ENCODE measurements at regions not wholly inside any gene's neighbourhood (a gene's known extent, or its start where the extent isn't known, plus 50 kb on each side); places are given as distances from the start of the nearest gene placed in this dataset.

DNA sequence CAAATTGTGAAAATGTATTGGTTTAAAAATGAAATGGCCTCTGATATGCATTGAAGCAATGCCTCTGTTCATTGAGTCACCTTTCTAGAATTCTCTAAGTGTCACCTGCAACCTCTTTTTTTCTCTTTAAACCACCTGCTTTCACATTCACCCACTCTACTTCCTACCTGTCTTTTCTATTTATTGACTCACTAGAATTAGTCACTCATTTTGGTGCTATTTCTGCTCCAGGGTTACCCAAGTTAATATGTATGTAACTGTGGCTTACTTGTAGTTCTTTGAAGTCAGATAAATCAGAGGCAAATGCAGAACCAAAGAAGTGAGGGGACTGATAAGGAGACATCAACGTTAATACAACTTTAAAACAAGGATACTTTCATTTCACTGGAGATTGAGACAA, 674.7 kb downstream of the CCSER2 start:
- Mint-ChIP-seq H3K36me3 (ENCODE audit: insufficient read depth, unreplicated experiment) (no peaks in the 10 kb centered on the region), H3K27me3 (ENCODE audit: insufficient read depth, unreplicated experiment) (no peaks in the 10 kb centered on the region), H3K9me3 (ENCODE audit: unreplicated experiment) (no peaks in the 10 kb centered on the region), H3K27ac (ENCODE audit: unreplicated experiment) (no peak overlapping the region), H3K4me1 (ENCODE audit: low read depth, unreplicated experiment) (no peaks in the 10 kb centered on the region), H3K4me3 (ENCODE audit: unreplicated experiment) (no peak overlapping the region)
- Histone ChIP-seq H3K4me3 (ENCODE audit: low read depth, low read length) (no peak overlapping the region), H3K27me3 (replicated peaks; ENCODE audit: control insufficient read depth, insufficient read depth, low read length) (no peaks in the 10 kb centered on the region), H3K36me3 (ENCODE audit: control insufficient read depth, insufficient read depth, low read length) (no peaks in the 10 kb centered on the region), H3K4me1 (no peaks in the 10 kb centered on the region), H3K9me3 (no peaks in the 10 kb centered on the region)
- intact Hi-C loops (cut with micrococcal nuclease; ENCODE audit: unreplicated experiment) = no loop called here
- TF ChIP-seq, protein P1, sequence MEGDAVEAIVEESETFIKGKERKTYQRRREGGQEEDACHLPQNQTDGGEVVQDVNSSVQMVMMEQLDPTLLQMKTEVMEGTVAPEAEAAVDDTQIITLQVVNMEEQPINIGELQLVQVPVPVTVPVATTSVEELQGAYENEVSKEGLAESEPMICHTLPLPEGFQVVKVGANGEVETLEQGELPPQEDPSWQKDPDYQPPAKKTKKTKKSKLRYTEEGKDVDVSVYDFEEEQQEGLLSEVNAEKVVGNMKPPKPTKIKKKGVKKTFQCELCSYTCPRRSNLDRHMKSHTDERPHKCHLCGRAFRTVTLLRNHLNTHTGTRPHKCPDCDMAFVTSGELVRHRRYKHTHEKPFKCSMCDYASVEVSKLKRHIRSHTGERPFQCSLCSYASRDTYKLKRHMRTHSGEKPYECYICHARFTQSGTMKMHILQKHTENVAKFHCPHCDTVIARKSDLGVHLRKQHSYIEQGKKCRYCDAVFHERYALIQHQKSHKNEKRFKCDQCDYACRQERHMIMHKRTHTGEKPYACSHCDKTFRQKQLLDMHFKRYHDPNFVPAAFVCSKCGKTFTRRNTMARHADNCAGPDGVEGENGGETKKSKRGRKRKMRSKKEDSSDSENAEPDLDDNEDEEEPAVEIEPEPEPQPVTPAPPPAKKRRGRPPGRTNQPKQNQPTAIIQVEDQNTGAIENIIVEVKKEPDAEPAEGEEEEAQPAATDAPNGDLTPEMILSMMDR (IDR thresholded peaks at IDR 0.05; ENCODE audit: insufficient read depth in 1 of 2, low read depth in 1 of 2, low read length in 1 of 2, severe bottlenecking in 1 of 2, unreplicated experiment in 1 of 2) = no peak
- ChIA-PET CTCF (no interaction called here), POLR2A (no interaction called here)
- no peak for DNase-seq
- no TSS peak for BruUV-seq (replicated peaks)

DNA sequence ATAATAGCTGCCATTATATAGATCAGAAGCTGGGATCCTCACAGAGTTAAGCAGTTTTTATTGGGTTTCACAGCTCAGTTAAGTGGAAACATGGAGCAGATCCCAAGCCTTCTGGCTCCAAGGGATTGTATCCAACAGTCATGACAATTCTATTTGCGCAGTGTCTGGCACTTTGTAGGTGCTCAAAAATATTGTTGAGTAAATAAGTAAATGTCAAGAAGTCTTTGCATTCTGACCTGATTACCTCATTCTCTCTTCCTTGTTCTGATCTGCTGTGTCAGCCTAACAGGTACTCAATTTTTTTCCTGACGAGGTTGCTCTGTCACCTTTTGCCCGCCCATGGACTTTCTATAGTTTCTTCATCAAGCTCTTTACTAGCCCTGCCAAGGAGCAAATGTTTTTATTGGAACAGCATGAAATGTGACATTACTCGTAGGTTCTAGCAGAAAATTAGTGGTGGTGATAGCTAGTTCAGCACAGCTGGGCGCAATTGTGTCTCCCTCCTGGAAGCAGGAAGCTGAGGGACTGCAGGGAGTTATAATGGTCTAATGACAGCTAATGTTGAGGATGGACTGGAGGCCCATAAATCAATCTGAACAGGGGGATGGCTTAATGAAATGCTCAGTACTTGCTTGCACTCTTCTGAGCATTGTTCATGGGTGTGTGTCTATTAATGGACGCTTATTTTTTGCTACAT, 680.2 kb downstream of the CCSER2 start:
- no peaks in the 10 kb centered on the region for H3K9me3 Mint-ChIP-seq (ENCODE audit: unreplicated experiment)
- TF ChIP-seq, protein P1 (IDR thresholded peaks at IDR 0.05; ENCODE audit: insufficient read depth in 1 of 2, low read depth in 1 of 2, low read length in 1 of 2, severe bottlenecking in 1 of 2, unreplicated experiment in 1 of 2) = no peak
- no peaks in the 10 kb centered on the region for H3K27me3 ChIP-seq (replicated peaks; ENCODE audit: control insufficient read depth, insufficient read depth, low read length)
- H3K4me1 ChIP-seq = no peaks in the 10 kb centered on the region
- DNase-seq = no peak
- no peak overlapping the region for H3K27ac Mint-ChIP-seq (ENCODE audit: unreplicated experiment)
- H3K36me3 ChIP-seq (ENCODE audit: control insufficient read depth, insufficient read depth, low read length) = no peaks in the 10 kb centered on the region
- CTCF ChIA-PET = no interaction called here
- BruUV-seq (replicated peaks) = no TSS peak
- no peaks in the 10 kb centered on the region for H3K9me3 ChIP-seq
- no peaks in the 10 kb centered on the region for H3K4me1 Mint-ChIP-seq (ENCODE audit: low read depth, unreplicated experiment)
- H3K27me3 Mint-ChIP-seq (ENCODE audit: insufficient read depth, unreplicated experiment) = peaks cover 4% of the 10 kb centered on the region
- POLR2A ChIA-PET = no interaction called here
- H3K36me3 Mint-ChIP-seq (ENCODE audit: insufficient read depth, unreplicated experiment) = no peaks in the 10 kb centered on the region
- no peak overlapping the region for H3K4me3 ChIP-seq (ENCODE audit: low read depth, low read length)
- intact Hi-C loops (cut with micrococcal nuclease; ENCODE audit: unreplicated experiment) = no loop called here
- no peak overlapping the region for H3K4me3 Mint-ChIP-seq (ENCODE audit: unreplicated experiment)

DNA sequence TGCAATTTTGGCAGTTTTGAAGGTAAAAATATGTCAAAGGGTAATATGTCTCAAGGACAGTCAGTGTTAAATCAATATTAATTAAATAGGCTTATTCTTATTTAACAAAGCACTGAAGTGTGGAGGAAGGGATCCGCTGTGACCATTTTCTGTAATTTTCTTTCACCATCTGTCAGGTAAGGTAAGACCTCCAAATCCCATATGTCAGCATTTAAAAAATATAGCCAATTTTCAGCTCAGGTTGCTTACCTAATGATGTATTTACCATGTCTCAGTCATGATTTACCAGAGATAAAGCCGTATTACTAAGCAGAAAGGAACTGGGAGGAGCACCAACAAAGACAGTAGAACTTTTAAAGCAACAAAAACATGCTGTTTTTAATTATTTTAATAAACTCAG, 683.9 kb downstream of the CCSER2 start:
- no peaks in the 10 kb centered on the region for H3K9me3 Mint-ChIP-seq (ENCODE audit: unreplicated experiment)
- H3K36me3 Mint-ChIP-seq (ENCODE audit: insufficient read depth, unreplicated experiment) = no peaks in the 10 kb centered on the region
- no peaks in the 10 kb centered on the region for H3K9me3 ChIP-seq
- POLR2A ChIA-PET = no interaction called here
- H3K27me3 ChIP-seq (replicated peaks; ENCODE audit: control insufficient read depth, insufficient read depth, low read length) = no peaks in the 10 kb centered on the region
- H3K4me3 ChIP-seq (ENCODE audit: low read depth, low read length) = no peak overlapping the region
- DNase-seq = no peak
- no peaks in the 10 kb centered on the region for H3K4me1 ChIP-seq
- no peaks in the 10 kb centered on the region for H3K36me3 ChIP-seq (ENCODE audit: control insufficient read depth, insufficient read depth, low read length)
- no TSS peak for BruUV-seq (replicated peaks)
- H3K27ac Mint-ChIP-seq (ENCODE audit: unreplicated experiment) = no peak overlapping the region
- CTCF ChIA-PET = no interaction called here
- no peaks in the 10 kb centered on the region for H3K4me1 Mint-ChIP-seq (ENCODE audit: low read depth, unreplicated experiment)
- H3K4me3 Mint-ChIP-seq (ENCODE audit: unreplicated experiment) = no peak overlapping the region
- peaks cover 4% of the 10 kb centered on the region for H3K27me3 Mint-ChIP-seq (ENCODE audit: insufficient read depth, unreplicated experiment)
- intact Hi-C loops (cut with micrococcal nuclease; ENCODE audit: unreplicated experiment) = no loop called here
- TF ChIP-seq, protein P1 (IDR thresholded peaks at IDR 0.05; ENCODE audit: insufficient read depth in 1 of 2, low read depth in 1 of 2, low read length in 1 of 2, severe bottlenecking in 1 of 2, unreplicated experiment in 1 of 2) = no peak

Data from Caco-2 (cell line).